Panc1 (cell line): ENCODE measurements at regions not wholly inside any gene's neighbourhood (a gene's known extent, or its start where the extent isn't known, plus 50 kb on each side); places are given as distances from the start of the nearest gene placed in this dataset.

ENCODE experiments used
- ATAC-seq: fragments of 200-7000 bp; cut with Tn5 transposase; 2 replicates; pipeline ENCODE4 v1.9.1; 2020; ENCODE audit warnings: mild to moderate bottlenecking, moderate library complexity
- BruUV-seq: library from RNA; stranded (reverse); fragments of 400-500 nt; replicated peaks from 2 replicates; lab custom pipeline; 2021; lab: Mats Ljungman, UMichigan
- CTCF ChIA-PET: fragments of 300-600 bp; sonication (Branson Sonifier 250); formaldehyde crosslinking; loops from one replicate; lab custom pipeline; 2022; ENCODE audit warnings: antibody characterized with exemption; lab: Charles Lee
- POLR2A ChIA-PET: fragments of 300-600 bp; sonication (Branson Sonifier 250); formaldehyde crosslinking; loops from one replicate; lab custom pipeline; 2022; ENCODE audit warnings: antibody characterized with exemption; lab: Charles Lee
- DNase-seq: peaks from one replicate; pipeline ENCODE4 v3.0.0-alpha.2; 2010; ENCODE audit warnings: low read depth, low spot score
- H3K27ac ChIP-seq: 2 replicates; pipeline ENCODE4 v1.5.1; 2011; ENCODE audit warnings: mild to moderate bottlenecking, low read length, inconsistent platforms
- H3K27me3 ChIP-seq: fragments of 200-500 bp; sonication (Bioruptor generic); 2 replicates; pipeline ENCODE4 v1.6.0; 2014; ENCODE audit warnings: low read length, inconsistent platforms; ENCODE audit not compliant: control insufficient read depth, insufficient read depth
- H3K36me3 ChIP-seq: fragments of 200-500 bp; sonication (Bioruptor generic); 2 replicates; pipeline ENCODE4 v1.5.1; 2014; ENCODE audit warnings: inconsistent platforms, mild to moderate bottlenecking, low read length, moderate library complexity; ENCODE audit not compliant: control insufficient read depth, insufficient read depth
- H3K4me1 ChIP-seq: 2 replicates; pipeline ENCODE4 v1.5.1; 2011; ENCODE audit warnings: inconsistent platforms, mild to moderate bottlenecking, low read length, moderate library complexity; ENCODE audit not compliant: control insufficient read depth, insufficient read depth
- H3K4me3 ChIP-seq, 2 experiments: 2 replicates each; pipeline ENCODE4 v1.5.1; 2011 to 2012; ENCODE audit warnings: low read depth in 2 of 2, low read length in 2 of 2, mild to moderate bottlenecking in 2 of 2, inconsistent platforms in 1 of 2, moderate library complexity in 1 of 2
- H3K9me3 ChIP-seq: fragments of 200-500 bp; sonication (Bioruptor generic); 2 replicates; pipeline ENCODE4 v1.5.1; 2014; ENCODE audit warnings: low read depth, mild to moderate bottlenecking, inconsistent platforms, low read length, moderate library complexity; ENCODE audit not compliant: control insufficient read depth, insufficient read depth
- CTCF ChIP-seq: fragments of 450-650 bp; IDR thresholded peaks from 2 replicates; pipeline ENCODE4 v1.5.1; 2017; ENCODE audit warnings: mild to moderate bottlenecking
- POLR2AphosphoS5 ChIP-seq: IDR thresholded peaks from 2 replicates; pipeline ENCODE4 v1.6.1; 2012; ENCODE audit warnings: mild to moderate bottlenecking, low read depth, low read length, moderate library complexity
- REST ChIP-seq, 2 experiments: IDR thresholded peaks; 2 replicates each; pipeline ENCODE4 v1.6.1; 2011 to 2012; ENCODE audit warnings: low read depth in 2 of 2, control low read depth in 1 of 2, low read length in 1 of 2, mild to moderate bottlenecking in 1 of 2, moderate library complexity in 1 of 2; ENCODE audit not compliant: insufficient read depth in 1 of 2
- SIN3A ChIP-seq: IDR thresholded peaks from 2 replicates; pipeline ENCODE4 v1.6.1; 2012; ENCODE audit warnings: low read depth, mild to moderate bottlenecking, low read length, moderate library complexity, borderline replicate concordance; ENCODE audit not compliant: insufficient read depth
- TCF7L2 ChIP-seq: IDR thresholded peaks from 2 replicates; pipeline ENCODE4 v1.6.1; 2011; ENCODE audit warnings: mild to moderate bottlenecking, low read depth, low read length, inconsistent platforms
- in situ Hi-C: cut with HindIII; loops from 2 replicates; pipeline ENCODE4 v1.10.0; 2016; ENCODE audit warnings: low sequenced_read_pairs, low pct_unique_long_range_greater_than_20kb
- intact Hi-C: fragments of 100-400 bp; cut with micrococcal nuclease; formaldehyde crosslinking; loops from one replicate; pipeline ENCODE4 v1.10.0; 2022; ENCODE audit not compliant: unreplicated experiment

GRCh38 chr12:89844539-89844938 is 135.9 kb upstream of the ATP2B1 start:
- ATAC-seq = no peak
- TF ChIP-seq CTCF (no peak), POLR2AphosphoS5 (no peak), TCF7L2 (no peak), REST (IDR thresholded peaks at IDR 0.05; ENCODE audit: insufficient read depth in 1 of 2, low read depth in 2 of 2, low read length in 1 of 2) (no peak), SIN3A (no peak)
- no peaks in the 10 kb centered on the region for H3K36me3 ChIP-seq
- H3K4me1 ChIP-seq = no peaks in the 10 kb centered on the region
- POLR2A ChIA-PET = no interaction called here
- CTCF ChIA-PET = no interaction called here
- H3K27ac ChIP-seq = no peak overlapping the region
- no peaks in the 10 kb centered on the region for H3K9me3 ChIP-seq
- intact Hi-C loops = no loop called here
- DNase-seq = no peak
- no peaks in the 10 kb centered on the region for H3K27me3 ChIP-seq
- in situ Hi-C loops = no loop called here
- BruUV-seq = no TSS peak
- no peak overlapping the region for H3K4me3 ChIP-seq

GRCh38 chr12:89840162-89840922 is 131.7 kb upstream of the ATP2B1 start:
- TF ChIP-seq POLR2AphosphoS5 = no peak
- no peak for TF ChIP-seq TCF7L2
- TF ChIP-seq REST (IDR thresholded peaks at IDR 0.05; ENCODE audit: insufficient read depth in 1 of 2, low read depth in 2 of 2, low read length in 1 of 2) = no peak
- no peak for TF ChIP-seq SIN3A
- TF ChIP-seq CTCF = no peak
- no peak for DNase-seq
- Histone ChIP-seq H3K4me3 (no peak overlapping the region), H3K4me1 (no peaks in the 10 kb centered on the region), H3K9me3 (no peaks in the 10 kb centered on the region), H3K36me3 (no peaks in the 10 kb centered on the region), H3K27me3 (no peaks in the 10 kb centered on the region), H3K27ac (no peak overlapping the region)
- ChIA-PET CTCF (no interaction called here), POLR2A (no interaction called here)
- no peak for ATAC-seq
- in situ Hi-C loops = no loop called here
- intact Hi-C loops = no loop called here
- BruUV-seq = no TSS peak
